GM12878 (cell line): ENCODE measurements at regions not wholly inside any gene's neighbourhood (a gene's known extent, or its start where the extent isn't known, plus 50 kb on each side); places are given as distances from the start of the nearest gene placed in this dataset.

Experiments
- ATAC-seq: fragments of 200-7000 bp; cut with Tn5 transposase; 3 replicates; pipeline ENCODE4 v1.9.1; 2020; ENCODE audit warnings: mild to moderate bottlenecking, moderate library complexity
- BruUV-seq: library from RNA; stranded (reverse); fragments of 400-500 nt; replicated peaks from 2 replicates; lab custom pipeline; 2021; lab: Mats Ljungman, UMichigan
- CTCF ChIA-PET: fragments of 300-600 bp; sonication (Branson Sonifier 250); formaldehyde crosslinking; extraction: SDS; loops from one replicate; lab custom pipeline; 2021; ENCODE audit warnings: inconsistent platforms; lab: Yijun Ruan, JAX
- POLR2A ChIA-PET: fragments of 350-600 bp; formaldehyde crosslinking; extraction: SDS; loops from one replicate; lab custom pipeline; 2021; ENCODE audit warnings: inconsistent platforms; lab: Charles Lee
- RAD21 ChIA-PET: fragments of 300-600 bp; sonication (Branson Sonifier 250); formaldehyde crosslinking; loops from one replicate; lab custom pipeline; 2023; ENCODE audit warnings: antibody characterized with exemption; ENCODE audit not compliant: unreplicated experiment; lab: Charles Lee
- SMC1A ChIA-PET: fragments of 300-600 bp; sonication (Branson Sonifier 250); formaldehyde crosslinking; loops from one replicate; lab custom pipeline; 2023; ENCODE audit not compliant: unreplicated experiment, uncharacterized antibody; lab: Charles Lee
- DNase-seq: peaks from one replicate; pipeline ENCODE4 v3.0.0-alpha.2; 2011; ENCODE audit warnings: low read depth, low spot score
- FAIRE-seq: peaks from 3 replicates; lab custom pipeline; 2011; peaks lifted over from hg19 to GRCh38; lab: Jason Lieb, UNC
- H2AFZ ChIP-seq: 2 replicates; pipeline ENCODE4 v1.6.0; 2011; ENCODE audit warnings: low read depth, low read length, control low read depth; ENCODE audit not compliant: control insufficient read depth
- H3K27ac ChIP-seq: 2 replicates; pipeline ENCODE4 v1.5.1; 2011; ENCODE audit warnings: control low read depth; ENCODE audit not compliant: control insufficient read depth, insufficient read depth
- H3K27me3 ChIP-seq, 2 experiments: replicated peaks in 1 of 2; 2 replicates each; pipeline versions ENCODE4 v1.6.0 to v1.6.1; 2011; ENCODE audit warnings: low read length in 1 of 2; ENCODE audit not compliant: control insufficient read depth in 2 of 2, insufficient read depth in 2 of 2
- H3K36me3 ChIP-seq, 2 experiments: 2 replicates each; pipeline ENCODE4 v1.5.1; 2011; ENCODE audit warnings: low read length in 1 of 2; ENCODE audit not compliant: control insufficient read depth in 2 of 2, insufficient read depth in 2 of 2
- H3K4me1 ChIP-seq: 2 replicates; pipeline ENCODE4 v1.6.1; 2011; ENCODE audit warnings: mild to moderate bottlenecking, low read length, moderate library complexity, mixed read lengths; ENCODE audit not compliant: control insufficient read depth, insufficient read depth
- H3K4me2 ChIP-seq: 2 replicates; pipeline ENCODE4 v1.6.0; 2011; ENCODE audit warnings: control low read depth; ENCODE audit not compliant: control insufficient read depth, insufficient read depth
- H3K4me3 ChIP-seq: fragments of 200-600 bp; sonication (generic); 2 replicates; pipeline ENCODE4 v1.5.1; 2016
- H3K79me2 ChIP-seq: 2 replicates; pipeline ENCODE4 v1.6.0; 2011; ENCODE audit warnings: low read length; ENCODE audit not compliant: control insufficient read depth, insufficient read depth
- H3K9ac ChIP-seq: 2 replicates; pipeline ENCODE4 v1.8.0; 2011; ENCODE audit warnings: low read length, control low read depth, mixed read lengths; ENCODE audit not compliant: control insufficient read depth, insufficient read depth
- H3K9me3 ChIP-seq: replicated peaks from 3 replicates; pipeline ENCODE4 v1.5.1; 2011; ENCODE audit warnings: mild to moderate bottlenecking, low read length; ENCODE audit not compliant: control insufficient read depth, insufficient read depth
- H4K20me1 ChIP-seq: 2 replicates; pipeline ENCODE4 v1.6.0; 2011; ENCODE audit not compliant: control insufficient read depth, insufficient read depth
- ASH2L ChIP-seq: fragments of 300-600, 200-600 bp; sonication (generic); IDR thresholded peaks from 2 replicates; pipeline ENCODE4 v1.6.1; 2017; ENCODE audit warnings: low read depth, mild to moderate bottlenecking, borderline replicate concordance
- CUX1 ChIP-seq: IDR thresholded peaks from 2 replicates; pipeline ENCODE4 v1.6.1; 2012; ENCODE audit warnings: improper control_type of control experiment, low read depth, low read length; ENCODE audit not compliant: insufficient replicate concordance
- JUND ChIP-seq: IDR thresholded peaks from 2 replicates; pipeline ENCODE4 v1.6.1; 2012; ENCODE audit warnings: low read depth, mild to moderate bottlenecking, low read length, improper control_type of control experiment, moderate library complexity
- MTA2 ChIP-seq: fragments of 450-650 bp; IDR thresholded peaks from 2 replicates; pipeline ENCODE4 v1.6.1; 2016; ENCODE audit warnings: low read depth, mild to moderate bottlenecking, moderate library complexity
- ZBED1 ChIP-seq: IDR thresholded peaks from 2 replicates; pipeline ENCODE4 v1.6.1; 2016; ENCODE audit warnings: borderline replicate concordance
- ZNF687 ChIP-seq: fragments of 450-650 bp; IDR thresholded peaks from 2 replicates; pipeline ENCODE4 v1.6.1; 2017; ENCODE audit warnings: mild to moderate bottlenecking, moderate library complexity
- WGBS: methylation state at CpG from one replicate; pipeline ENCODE4 v1.1.6; 2016; ENCODE audit warnings: low lambda C conversion rate; ENCODE audit not compliant: insufficient replicate concordance, insufficient coverage; ENCODE audit errors: missing lambda C conversion rate; 5-methylcytosine and 5-hydroxymethylcytosine counted together
- in situ Hi-C: fragments of 300-500 bp; cut with MboI; formaldehyde crosslinking; loops from 9 replicates; pipeline ENCODE4 v1.14.3; 2018; ENCODE audit warnings: mixed read lengths
- intact Hi-C: fragments of 100-400 bp; cut with micrococcal nuclease; formaldehyde crosslinking; loops from one replicate; pipeline ENCODE4 v1.14.2; 2022; ENCODE audit not compliant: unreplicated experiment

GRCh38 chr10:2878818-2879217 is 188.5 kb upstream of the PFKP start (continued):
- TF ChIP-seq ASH2L (no peak), ZBED1 (no peak), JUND (no peak)

GRCh38 chr10:2876032-2876431 is 191.3 kb upstream of the PFKP start:
- POLR2A ChIA-PET = no interaction called here
- Histone ChIP-seq H3K36me3 (no peaks in the 10 kb centered on the region), H3K4me3 (no peak overlapping the region), H3K9ac (no peak overlapping the region), H3K79me2 (no peaks in the 10 kb centered on the region), H3K4me1 (no peaks in the 10 kb centered on the region), H3K27me3 (peaks cover 0 to 2% of the 10 kb centered on the region in 2 experiments; a peak in 2 of 4 replicates), H3K27ac (no peak overlapping the region), H4K20me1 (no peaks in the 10 kb centered on the region), H3K9me3 (no peaks in the 10 kb centered on the region), H2AFZ (no peak overlapping the region), H3K4me2 (no peak overlapping the region)
- TF ChIP-seq ZNF687 (no peak), CUX1 (no peak), MTA2 (no peak)
- SMC1A ChIA-PET = no interaction called here
- WGBS = 17% methylated on average over 2 of the region's 2 CpGs
- DNase-seq = no peak
- no peak for ATAC-seq
- CTCF ChIA-PET = no interaction called here
- no TSS peak for BruUV-seq
- in situ Hi-C loops = no loop called here
- FAIRE-seq = no peak
- intact Hi-C loops = no loop called here
- RAD21 ChIA-PET = no interaction called here
